ENCODE measurements at regions not wholly inside any gene's neighbourhood (a gene's known extent, or its start where the extent isn't known, plus 50 kb on each side); places are given as distances from the start of the nearest gene placed in this dataset.
"Not testable (repeated sequence)": the region's sequence is repeated elsewhere in the genome, so short reads cannot be mapped to it uniquely, and the experiment has no call there.

DNA sequence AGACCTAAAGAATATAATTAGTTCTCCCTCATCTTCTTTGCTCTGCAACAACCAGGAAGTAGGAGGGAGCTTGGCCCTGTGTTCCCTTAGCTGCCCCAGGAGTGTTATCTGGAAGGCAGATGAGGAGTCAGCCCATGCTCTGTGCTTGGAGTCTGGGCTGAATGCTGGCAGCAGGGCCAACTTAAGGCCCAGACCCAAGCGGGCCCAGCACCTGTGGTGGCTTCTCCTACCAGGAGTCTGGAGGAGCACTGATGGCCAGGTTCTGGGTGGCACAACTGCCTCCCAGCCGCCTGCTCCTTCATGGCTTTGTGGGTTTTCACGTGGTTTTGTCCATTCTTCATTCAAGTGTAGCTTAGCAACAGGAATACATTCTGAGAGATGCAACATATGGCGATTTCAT lies 1910.7 kb upstream of the LRRTM1 start:
- H3K4me3 ChIP-seq (ENCODE audit: low read depth, low read length): no peak overlapping the region
- no peak for DNase-seq (ENCODE audit: low read depth)
- TF ChIP-seq, protein P1, sequence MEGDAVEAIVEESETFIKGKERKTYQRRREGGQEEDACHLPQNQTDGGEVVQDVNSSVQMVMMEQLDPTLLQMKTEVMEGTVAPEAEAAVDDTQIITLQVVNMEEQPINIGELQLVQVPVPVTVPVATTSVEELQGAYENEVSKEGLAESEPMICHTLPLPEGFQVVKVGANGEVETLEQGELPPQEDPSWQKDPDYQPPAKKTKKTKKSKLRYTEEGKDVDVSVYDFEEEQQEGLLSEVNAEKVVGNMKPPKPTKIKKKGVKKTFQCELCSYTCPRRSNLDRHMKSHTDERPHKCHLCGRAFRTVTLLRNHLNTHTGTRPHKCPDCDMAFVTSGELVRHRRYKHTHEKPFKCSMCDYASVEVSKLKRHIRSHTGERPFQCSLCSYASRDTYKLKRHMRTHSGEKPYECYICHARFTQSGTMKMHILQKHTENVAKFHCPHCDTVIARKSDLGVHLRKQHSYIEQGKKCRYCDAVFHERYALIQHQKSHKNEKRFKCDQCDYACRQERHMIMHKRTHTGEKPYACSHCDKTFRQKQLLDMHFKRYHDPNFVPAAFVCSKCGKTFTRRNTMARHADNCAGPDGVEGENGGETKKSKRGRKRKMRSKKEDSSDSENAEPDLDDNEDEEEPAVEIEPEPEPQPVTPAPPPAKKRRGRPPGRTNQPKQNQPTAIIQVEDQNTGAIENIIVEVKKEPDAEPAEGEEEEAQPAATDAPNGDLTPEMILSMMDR (IDR thresholded peaks at IDR 0.05; ENCODE audit: control insufficient read depth, extremely low read depth, insufficient read depth): no peak

DNA sequence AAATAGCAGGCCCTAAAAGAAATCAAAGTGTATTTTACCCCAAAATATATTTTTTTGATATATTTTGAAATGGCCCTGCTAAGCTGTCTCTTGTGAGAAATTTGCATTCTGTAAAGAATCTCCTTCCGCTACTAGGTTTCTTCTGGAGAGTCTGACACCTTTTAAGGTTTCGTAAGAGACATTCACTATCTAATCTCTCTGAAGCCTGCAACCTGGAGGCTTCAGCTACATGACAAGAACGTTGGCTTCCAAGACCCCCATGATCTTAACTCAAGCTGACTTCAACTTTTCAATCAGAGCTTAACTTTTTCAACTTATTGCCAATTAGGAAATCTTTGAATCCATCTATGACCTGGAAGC lies 1894.9 kb upstream of the LRRTM1 start:
- DNase-seq (ENCODE audit: low read depth): no peak
- no peak overlapping the region for H3K4me3 ChIP-seq (ENCODE audit: low read depth, low read length)
- TF ChIP-seq, protein P1 (IDR thresholded peaks at IDR 0.05; ENCODE audit: control insufficient read depth, extremely low read depth, insufficient read depth): no peak

DNA sequence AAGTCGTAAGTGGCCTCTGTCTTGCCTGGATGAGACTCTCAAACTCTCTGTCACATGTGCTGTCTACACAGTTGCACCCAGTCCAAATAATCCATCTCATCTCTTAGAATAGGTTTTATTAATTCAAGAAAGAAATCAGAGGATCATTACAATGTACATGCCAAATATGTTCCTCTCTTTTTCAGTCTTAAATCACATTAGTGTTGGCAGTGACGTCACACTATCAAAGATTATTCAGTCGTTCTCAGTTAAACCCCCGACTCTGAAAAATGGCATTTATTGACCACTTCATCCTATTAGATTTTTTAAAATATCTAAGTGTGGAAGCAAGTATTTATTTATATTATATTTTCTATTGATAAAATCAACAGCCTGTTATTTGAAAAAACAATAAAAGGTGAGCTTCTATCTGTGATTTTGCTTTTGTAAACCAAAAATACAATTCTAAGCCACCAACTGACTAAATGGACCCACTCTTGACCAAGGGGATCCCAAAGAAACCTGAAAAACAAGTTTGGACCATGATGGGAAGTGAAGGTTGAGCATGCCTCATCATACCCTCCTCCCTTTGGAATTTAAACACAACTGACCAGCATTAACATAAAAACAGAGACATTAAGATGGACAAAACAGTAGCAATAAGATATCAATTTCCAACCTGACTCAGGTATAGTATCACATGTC lies 1894.4 kb upstream of the LRRTM1 start:
- TF ChIP-seq, protein P1 (IDR thresholded peaks at IDR 0.05; ENCODE audit: control insufficient read depth, extremely low read depth, insufficient read depth): no peak
- DNase-seq (ENCODE audit: low read depth): no peak

DNA sequence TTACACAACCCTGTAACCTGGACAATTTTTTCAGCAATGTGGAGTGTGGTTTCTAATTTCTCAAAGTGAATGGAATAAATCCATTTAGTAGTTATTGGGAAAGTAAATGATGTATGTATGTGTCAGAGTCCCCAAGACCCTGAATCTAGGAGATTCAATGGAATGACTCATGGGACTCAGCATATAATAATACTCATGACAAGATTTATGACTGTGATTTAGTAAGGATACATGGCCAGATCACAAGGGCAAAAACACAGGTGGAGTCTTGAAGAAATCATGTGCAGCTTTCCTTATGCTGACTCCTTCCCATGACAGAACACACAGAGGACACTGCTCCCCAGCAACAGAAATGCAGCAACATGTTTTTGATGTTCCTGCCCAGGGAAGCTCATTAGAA lies 1877.7 kb upstream of the LRRTM1 start:
- DNase-seq (ENCODE audit: low read depth): no peak
- H3K4me3 ChIP-seq (ENCODE audit: low read depth, low read length): no peak overlapping the region
- TF ChIP-seq, protein P1 (IDR thresholded peaks at IDR 0.05; ENCODE audit: control insufficient read depth, extremely low read depth, insufficient read depth): no peak

More for the DNA sequence above, 1894.4 kb upstream of the LRRTM1 start:
- H3K4me3 ChIP-seq (ENCODE audit: low read depth, low read length): no peak overlapping the region

DNA sequence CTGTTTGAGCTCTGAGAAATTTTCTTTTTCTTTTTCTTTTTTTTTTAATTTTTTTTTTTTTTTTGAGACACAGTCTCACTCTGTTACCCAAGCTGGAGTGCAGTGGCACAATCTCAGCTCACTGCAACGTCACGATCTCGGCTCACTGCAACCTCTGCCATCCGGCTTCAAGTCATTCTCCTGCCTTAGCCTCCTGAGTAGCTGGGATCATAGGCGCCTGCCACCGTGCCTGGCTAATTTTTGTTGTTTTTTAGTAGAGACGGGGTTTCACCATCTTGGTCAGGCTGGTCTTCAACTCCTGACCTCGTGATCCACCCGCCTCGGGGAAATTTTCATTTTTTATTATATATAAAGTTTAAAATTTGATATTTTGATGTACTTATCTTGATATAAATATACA lies 1870.7 kb upstream of the LRRTM1 start:
- DNase-seq (ENCODE audit: low read depth); H3K4me3 ChIP-seq (ENCODE audit: low read depth, low read length): not testable (repeated sequence)

DNA sequence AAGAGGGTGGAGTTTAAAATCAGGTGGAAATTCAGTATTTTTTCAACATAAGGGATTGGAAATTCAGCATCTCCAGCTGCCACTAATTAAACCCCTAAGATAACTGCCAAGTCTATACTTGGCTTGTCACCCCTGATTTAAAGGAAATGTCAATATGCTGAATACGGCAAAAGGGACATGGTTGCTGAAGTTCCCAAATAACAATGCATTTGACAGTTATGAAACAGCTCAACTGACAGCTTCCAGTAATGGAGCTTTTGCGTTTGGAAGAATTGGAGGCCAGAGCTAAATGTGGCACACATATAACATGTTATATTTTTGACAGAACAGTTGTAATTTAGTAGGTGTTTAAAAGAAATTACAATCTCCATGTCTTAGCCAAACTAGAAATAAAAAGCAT lies 1867.9 kb upstream of the LRRTM1 start:
- DNase-seq (ENCODE audit: low read depth): no peak
- TF ChIP-seq, protein P1 (IDR thresholded peaks at IDR 0.05; ENCODE audit: control insufficient read depth, extremely low read depth, insufficient read depth): no peak
- H3K4me3 ChIP-seq (ENCODE audit: low read depth, low read length): no peak overlapping the region

DNA sequence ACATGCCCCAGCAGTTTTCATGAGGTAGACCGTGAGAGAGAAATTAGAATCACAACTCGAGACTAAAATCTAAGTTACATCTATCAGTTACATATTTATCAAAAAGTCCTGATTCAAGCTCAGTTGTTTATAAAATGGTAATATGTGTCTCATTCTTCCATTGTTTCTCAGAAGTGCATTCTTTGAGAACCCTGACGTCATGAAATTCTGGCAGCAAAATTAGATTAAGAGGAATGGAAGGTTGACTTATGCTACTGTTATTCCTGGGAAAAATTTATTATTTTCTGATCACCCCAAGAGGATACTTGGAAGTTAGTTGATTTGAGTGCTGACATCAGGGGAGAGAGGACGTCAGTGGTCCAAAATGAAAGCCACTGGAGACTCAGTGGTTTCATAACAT lies 1864.8 kb upstream of the LRRTM1 start:
- DNase-seq (ENCODE audit: low read depth): no peak
- TF ChIP-seq, protein P1 (IDR thresholded peaks at IDR 0.05; ENCODE audit: control insufficient read depth, extremely low read depth, insufficient read depth): no peak

More for the DNA sequence above, 1864.8 kb upstream of the LRRTM1 start:
- H3K4me3 ChIP-seq (ENCODE audit: low read depth, low read length): no peak overlapping the region
